Fibroblast of pulmonary artery (primary cell): ENCODE measurements at regions not wholly inside any gene's neighbourhood (a gene's known extent, or its start where the extent isn't known, plus 50 kb on each side); places are given as distances from the start of the nearest gene placed in this dataset.

Experiments used
- DNase-seq: peaks from one replicate; pipeline ENCODE4 v3.0.0-alpha.2; 2010; ENCODE audit warnings: low read depth
- H3K4me3 ChIP-seq: replicated peaks from 2 replicates; pipeline ENCODE4 v1.5.1; 2011; ENCODE audit warnings: low read depth, mild to moderate bottlenecking, control low read depth, low read length, moderate library complexity
- CTCF ChIP-seq: IDR thresholded peaks from 2 replicates; pipeline ENCODE4 v1.5.1; 2011; ENCODE audit warnings: mild to moderate bottlenecking, control low read depth, low read length, inconsistent platforms; ENCODE audit errors: missing control alignments

DNA sequence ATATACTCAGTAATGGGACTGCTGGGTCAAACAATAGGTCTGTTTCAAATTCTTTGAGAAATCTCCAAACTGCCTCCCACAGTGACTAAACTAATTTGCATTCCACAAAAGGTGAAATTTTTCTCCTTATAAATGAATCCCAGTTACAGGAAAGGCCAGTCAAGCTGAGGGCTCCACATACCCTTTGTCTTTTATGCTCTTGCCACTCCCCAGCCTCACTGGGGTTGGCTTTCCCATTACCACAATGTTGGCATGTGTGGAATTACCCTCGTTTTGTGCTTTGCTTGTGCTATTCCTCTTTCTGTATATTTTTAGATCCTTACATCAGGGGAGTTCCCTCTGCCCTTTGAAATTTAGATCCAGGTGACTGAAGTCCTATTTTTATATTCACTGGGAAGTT lies 220.2 kb upstream of the LCORL start:
- DNase-seq: no peak
- TF ChIP-seq CTCF: no peak
- no peak overlapping the region for H3K4me3 ChIP-seq

- no peak overlapping the region for H3K4me3 ChIP-seq
- TF ChIP-seq CTCF: no peak
- no peak for DNase-seq
These were observed 212.6 kb upstream of the LCORL start for GRCh38 chr4:18234108-18234507.

- no peak for DNase-seq
These were observed 210.2 kb upstream of the LCORL start for GRCh38 chr4:18231726-18232125.

DNA sequence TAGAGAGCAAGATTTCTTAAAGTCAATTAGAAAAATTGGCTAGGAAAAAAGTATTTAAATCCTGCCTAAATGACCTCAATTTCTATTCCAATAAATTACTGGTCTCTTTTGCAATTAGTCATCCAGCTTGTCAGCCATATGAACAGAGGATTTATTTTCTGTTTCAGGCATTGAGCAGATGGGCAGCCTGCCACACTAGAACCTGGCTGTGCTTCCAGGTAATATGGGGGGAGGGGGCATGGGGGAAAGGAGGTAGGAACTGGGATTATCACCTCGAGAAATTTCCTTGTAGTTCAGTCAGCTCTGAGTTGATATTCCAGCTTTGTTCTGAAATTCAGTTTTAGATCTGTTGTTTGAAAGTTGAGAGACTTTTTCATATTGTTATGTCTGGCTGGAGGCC lies 206.3 kb upstream of the LCORL start:
- no peak for TF ChIP-seq CTCF
- H3K4me3 ChIP-seq: no peak overlapping the region
- DNase-seq: no peak

More at GRCh38 chr4:18231726-18232125, 210.2 kb upstream of the LCORL start:
- TF ChIP-seq CTCF: no peak
- no peak overlapping the region for H3K4me3 ChIP-seq

DNA sequence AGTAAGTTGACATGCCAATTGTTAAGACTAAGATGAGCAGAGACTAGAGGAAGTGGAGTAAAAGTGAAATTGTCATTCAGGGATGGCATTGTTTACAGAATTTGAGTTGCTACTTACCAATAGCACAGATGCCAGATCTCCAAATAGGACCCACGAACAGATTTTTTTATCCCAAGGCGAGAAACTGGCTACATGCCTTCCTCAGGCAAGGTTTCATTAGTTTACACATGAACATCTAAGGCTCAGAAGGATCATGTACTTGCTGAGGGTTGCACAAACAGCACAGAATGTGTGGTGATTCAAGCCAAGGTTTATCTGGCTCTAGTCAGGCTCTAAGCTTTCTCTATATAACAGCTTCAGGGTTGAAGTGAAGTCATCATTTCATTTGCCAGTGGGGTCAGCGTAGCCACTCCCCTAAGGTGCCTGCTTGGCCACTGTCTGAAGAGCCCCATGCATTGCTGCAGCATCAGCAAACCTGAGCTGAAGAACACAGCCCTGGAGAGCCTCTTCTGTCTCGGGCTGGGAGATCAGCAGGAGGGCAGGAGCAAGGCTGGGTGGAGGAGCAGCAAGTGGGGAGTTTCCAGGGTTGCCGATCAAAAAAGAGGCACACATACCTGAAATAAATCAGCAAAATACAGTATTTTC lies 193.0 kb upstream of the LCORL start:
- H3K4me3 ChIP-seq: no peak overlapping the region
- no peak for TF ChIP-seq CTCF
- DNase-seq: no peak

- TF ChIP-seq CTCF: no peak
- no peak overlapping the region for H3K4me3 ChIP-seq
- DNase-seq: no peak
These were observed 192.1 kb upstream of the LCORL start for GRCh38 chr4:18213576-18214198.

DNA sequence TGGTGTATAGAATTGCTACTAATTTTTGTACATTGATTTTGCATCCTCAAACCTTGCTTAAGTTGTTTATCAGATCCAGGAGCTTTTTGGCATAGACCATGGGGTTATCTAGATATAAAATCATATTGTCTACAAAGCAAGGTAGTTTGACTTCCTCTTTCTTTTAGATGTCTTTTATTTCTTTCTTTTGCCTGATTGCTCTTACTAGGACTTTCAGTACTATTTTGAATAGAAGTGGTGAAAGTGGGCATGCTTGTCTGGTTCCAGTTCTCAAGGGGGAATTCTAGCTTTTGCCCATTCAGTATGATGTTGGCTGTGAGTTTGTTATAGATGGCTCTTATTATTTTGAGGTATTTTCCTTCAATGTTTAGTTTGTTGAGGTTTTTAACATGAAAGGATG lies 187.9 kb upstream of the LCORL start:
- no peak for TF ChIP-seq CTCF
- no peak overlapping the region for H3K4me3 ChIP-seq
- DNase-seq: no peak
